HG02610 (cell line): ENCODE measurements at regions not wholly inside any gene's neighbourhood (a gene's known extent, or its start where the extent isn't known, plus 50 kb on each side); places are given as distances from the start of the nearest gene placed in this dataset.
"Not testable (repeated sequence)": the region's sequence is repeated elsewhere in the genome, so short reads cannot be mapped to it uniquely, and the experiment has no call there.

Experiments
- ATAC-seq: cut with Tn5 transposase; IDR thresholded peaks from one replicate; pipeline ENCODE4 v1.9.1; 2021; ENCODE audit warnings: mild to moderate bottlenecking, moderate library complexity; ENCODE audit not compliant: unreplicated experiment

GRCh38 chr7:65797086-65797485, 75.8 kb upstream of the VKORC1L1 start:
- not testable (repeated sequence) for ATAC-seq

- ATAC-seq = not testable (repeated sequence)
Observed at GRCh38 chr7:65797566-65797965, 75.3 kb upstream of the VKORC1L1 start.

DNA sequence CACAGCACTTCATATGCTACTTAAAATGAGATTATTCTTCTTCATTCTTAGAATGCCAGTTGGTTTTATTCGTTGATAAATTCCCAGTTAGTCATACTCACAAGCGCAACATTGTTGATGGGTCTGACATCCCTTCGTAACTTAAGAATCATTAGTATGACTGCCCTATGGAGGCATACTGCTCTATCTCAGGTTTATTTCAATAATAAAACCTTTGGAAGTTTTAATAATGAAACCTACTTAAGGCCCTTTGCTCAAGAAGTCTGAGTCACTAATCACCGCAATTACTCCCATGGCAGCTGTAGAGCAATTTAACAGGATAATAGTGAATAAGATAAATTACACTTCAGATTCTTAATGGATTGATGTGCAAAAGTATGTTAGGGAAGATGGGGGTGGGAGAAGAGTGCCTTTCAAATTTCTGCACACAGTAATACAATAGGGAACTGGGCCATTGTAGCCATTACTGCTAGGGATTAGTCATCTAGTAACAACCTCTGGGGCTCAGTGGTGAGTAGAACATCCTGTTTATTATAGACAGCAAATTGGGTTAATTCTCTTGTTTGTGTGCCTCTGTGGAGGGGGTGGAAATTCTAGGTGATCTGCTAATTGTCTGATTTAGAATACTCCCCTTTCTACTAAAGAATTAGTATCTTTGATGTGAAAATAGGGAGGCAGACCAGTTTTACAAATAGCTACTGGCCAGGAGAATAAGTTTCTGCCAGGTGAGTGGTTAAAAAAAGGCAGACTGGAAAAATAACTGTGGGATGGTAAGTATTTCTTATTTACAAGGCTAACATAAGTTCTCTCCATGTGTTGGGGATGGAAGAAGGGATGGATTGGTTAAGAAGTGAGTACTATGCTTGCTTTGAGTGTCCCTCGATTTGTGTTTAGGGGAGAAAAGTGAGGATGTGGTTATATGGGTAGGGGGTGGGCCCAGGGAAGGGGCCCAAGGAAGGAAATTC, 74.5 kb upstream of the VKORC1L1 start:
- peak; percentile 96 for ATAC-seq

DNA sequence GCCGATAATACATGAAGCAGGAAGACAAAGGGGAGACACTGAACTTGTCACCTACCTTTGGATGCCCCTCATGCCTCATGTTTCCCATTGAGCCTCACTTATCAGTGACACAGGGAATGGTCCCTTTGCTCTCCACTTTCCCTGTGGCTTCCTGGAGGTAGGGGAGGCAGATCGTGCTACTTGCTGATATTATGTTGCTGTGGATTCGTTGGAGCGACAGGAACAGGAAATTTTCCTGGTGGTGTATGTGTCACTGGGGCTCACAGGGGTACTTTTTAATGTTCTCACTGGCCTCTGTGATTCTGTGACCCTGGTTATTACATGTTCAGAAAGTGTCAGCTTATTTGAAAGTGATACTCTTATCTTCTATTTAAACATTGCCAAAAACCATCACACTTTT, 72.7 kb upstream of the VKORC1L1 start:
- ATAC-seq = not testable (repeated sequence)

GRCh38 chr7:65800890-65801341, 72.0 kb upstream of the VKORC1L1 start:
- no peak for ATAC-seq

DNA sequence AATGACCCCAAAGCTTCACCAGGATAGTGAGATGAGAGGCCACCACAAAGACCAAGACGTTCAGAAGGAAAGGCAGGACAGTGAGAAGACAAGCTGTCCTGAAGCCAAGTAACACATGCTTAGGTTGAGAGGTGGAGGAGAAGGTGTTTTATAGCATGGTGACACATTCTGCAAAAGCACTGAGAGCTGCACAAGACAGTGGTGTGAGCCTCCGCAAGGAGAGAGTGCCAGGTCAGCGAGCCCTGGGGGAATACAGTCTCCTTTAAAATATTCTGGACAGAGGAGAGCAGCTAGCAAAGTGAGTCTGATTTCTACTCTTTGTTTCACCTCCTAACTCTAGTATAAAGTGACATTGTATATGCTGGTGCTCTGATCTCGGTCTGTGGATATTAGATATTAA, 68.0 kb upstream of the VKORC1L1 start:
- ATAC-seq = no peak

DNA sequence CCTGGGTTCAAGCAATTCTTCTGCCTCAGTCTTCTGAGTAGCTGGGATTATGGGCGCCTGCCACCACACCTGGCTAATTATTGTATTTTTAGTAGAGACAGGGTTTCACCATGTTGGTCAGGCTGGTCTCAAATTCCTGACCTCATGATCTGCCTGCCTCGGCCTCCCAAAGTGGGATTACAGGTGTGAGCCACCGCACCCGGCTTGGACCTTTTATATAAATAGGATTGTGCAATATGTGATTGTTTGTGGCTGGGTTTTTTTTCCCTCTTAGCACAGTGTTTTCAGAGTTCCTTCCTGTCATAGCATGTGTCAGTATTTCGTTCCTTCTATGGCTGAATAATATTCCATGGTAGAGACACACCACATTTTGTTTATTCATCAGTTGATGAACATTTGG, 65.8 kb upstream of the VKORC1L1 start:
- not testable (repeated sequence) for ATAC-seq

DNA sequence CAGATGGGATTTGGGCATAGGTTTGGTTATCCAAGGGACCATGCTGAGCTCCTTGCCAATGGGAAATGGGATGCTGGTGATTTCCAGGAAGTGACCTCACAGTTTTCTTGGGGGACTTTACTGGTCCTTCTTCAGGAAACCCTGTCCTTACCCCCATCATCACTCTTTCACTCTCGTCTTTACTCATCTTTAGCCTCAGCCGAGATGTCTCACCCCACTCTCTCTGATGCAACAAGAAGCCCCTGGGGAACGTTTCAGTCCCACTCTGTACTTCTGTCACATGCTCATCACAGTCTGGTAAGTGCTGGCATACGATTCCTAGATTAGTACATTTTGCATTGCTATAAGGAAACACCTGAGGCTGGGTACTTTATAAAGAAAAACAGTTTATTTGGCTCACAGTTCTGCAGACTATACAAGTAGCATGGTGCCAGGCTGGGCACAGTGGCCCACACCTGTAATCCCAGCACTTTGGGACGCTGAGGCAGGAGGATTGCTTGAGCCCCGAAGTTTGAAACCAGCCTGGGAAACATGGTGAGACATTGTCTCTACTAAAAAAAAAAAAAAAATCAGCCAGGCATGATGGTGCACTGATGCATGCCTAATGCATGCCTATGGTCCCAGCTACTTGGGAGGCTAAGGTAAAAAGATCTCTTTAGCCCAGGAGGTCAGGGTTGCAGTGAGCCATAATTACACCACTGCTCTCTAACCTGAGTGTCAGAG, 63.5 kb upstream of the VKORC1L1 start:
- ATAC-seq = peak; percentile 91

GRCh38 chr7:65809982-65810288, 62.9 kb upstream of the VKORC1L1 start:
- peak; percentile 54 for ATAC-seq

- no peak for ATAC-seq
Observed at GRCh38 chr7:65812281-65812680, 60.6 kb upstream of the VKORC1L1 start.

- ATAC-seq = not testable (repeated sequence)
Observed at GRCh38 chr7:65814556-65815167, 58.2 kb upstream of the VKORC1L1 start.

- ATAC-seq = peak; percentile 53
Observed at GRCh38 chr7:65820287-65820950, 52.5 kb upstream of the VKORC1L1 start.
